Endometrial microvascular endothelial cells (primary cell): ENCODE measurements at regions not wholly inside any gene's neighbourhood (a gene's known extent, or its start where the extent isn't known, plus 50 kb on each side); places are given as distances from the start of the nearest gene placed in this dataset.

Source experiments
- in situ Hi-C: cut with HindIII; loops from 2 replicates; pipeline ENCODE4 v1.10.0; 2017; ENCODE audit warnings: low sequenced_read_pairs, low pct_unique_long_range_greater_than_20kb; ENCODE audit errors: inconsistent ontology term

GRCh38 chr18:23340661-23341060 is 112.4 kb upstream of the RIOK3 start:
- in situ Hi-C loops: no loop called here

GRCh38 chr18:23341383-23341782 is 111.7 kb upstream of the RIOK3 start:
- in situ Hi-C loops: no loop called here

- in situ Hi-C loops: no loop called here
Measured at GRCh38 chr18:23341983-23342382, 111.1 kb upstream of the RIOK3 start.

- in situ Hi-C loops: no loop called here
Measured at GRCh38 chr18:23342506-23342905, 110.6 kb upstream of the RIOK3 start.

GRCh38 chr18:23350188-23350587 is 102.9 kb upstream of the RIOK3 start:
- in situ Hi-C loops: no loop called here

GRCh38 chr18:23351521-23351920 is 101.6 kb upstream of the RIOK3 start:
- in situ Hi-C loops: no loop called here

- in situ Hi-C loops: no loop called here
Measured at GRCh38 chr18:23352042-23352441, 101.0 kb upstream of the RIOK3 start.

GRCh38 chr18:23353459-23353858 is 99.6 kb upstream of the RIOK3 start:
- in situ Hi-C loops: no loop called here

- in situ Hi-C loops: no loop called here
Measured at GRCh38 chr18:23354625-23355024, 98.5 kb upstream of the RIOK3 start.

GRCh38 chr18:23355206-23355605 is 97.9 kb upstream of the RIOK3 start:
- in situ Hi-C loops: no loop called here

GRCh38 chr18:23356424-23356823 is 96.7 kb upstream of the RIOK3 start:
- in situ Hi-C loops: no loop called here

- in situ Hi-C loops: no loop called here
Measured at GRCh38 chr18:23356915-23357601, 96.0 kb upstream of the RIOK3 start.

GRCh38 chr18:23357996-23358594 is 95.0 kb upstream of the RIOK3 start:
- in situ Hi-C loops: no loop called here

GRCh38 chr18:23359421-23359820 is 93.7 kb upstream of the RIOK3 start:
- in situ Hi-C loops: no loop called here

- in situ Hi-C loops: no loop called here
Measured at GRCh38 chr18:23363865-23364570, 89.1 kb upstream of the RIOK3 start.

GRCh38 chr18:23365602-23366001 is 87.5 kb upstream of the RIOK3 start:
- in situ Hi-C loops: no loop called here

- in situ Hi-C loops: no loop called here
Measured at GRCh38 chr18:23369266-23369665, 83.8 kb upstream of the RIOK3 start.

- in situ Hi-C loops: no loop called here
Measured at GRCh38 chr18:23373570-23373969, 79.5 kb upstream of the RIOK3 start.

- in situ Hi-C loops: no loop called here
Measured at GRCh38 chr18:23377669-23378301, 75.3 kb upstream of the RIOK3 start.

- in situ Hi-C loops: no loop called here
Measured at GRCh38 chr18:23378302-23378686, 74.8 kb upstream of the RIOK3 start.
